Peyer's patch (tissue), 4 donors: ENCODE measurements at regions not wholly inside any gene's neighbourhood (a gene's known extent, or its start where the extent isn't known, plus 50 kb on each side); places are given as distances from the start of the nearest gene placed in this dataset.

ENCODE experiments used
- CTCF ChIP-seq, 6 experiments: fragments of 450-650 bp in 4 of 6; fragments of 200-600 bp in 2 of 6; sonication (generic) in 1 of 6; IDR thresholded peaks; one replicate each; pipeline ENCODE4 v1.5.1; 2017 to 2019; ENCODE audit warnings: antibody characterized with exemption in 6 of 6, mild to moderate bottlenecking in 3 of 6, moderate library complexity in 1 of 6
- POLR2A ChIP-seq, 2 donors: fragments of 450-650 bp; IDR thresholded peaks; one replicate each; pipeline ENCODE4 v1.5.1; 2017; ENCODE audit warnings: antibody characterized with exemption in 2 of 2, mild to moderate bottlenecking in 2 of 2, moderate library complexity in 2 of 2

- TF ChIP-seq CTCF (IDR thresholded peaks at IDR 0.05) = no peak
- TF ChIP-seq POLR2A (IDR thresholded peaks at IDR 0.05) = no peak
These were observed 183.5 kb downstream of the MATN1 start for GRCh38 chr1:30539884-30540283.
